ENCODE measurements at regions not wholly inside any gene's neighbourhood (a gene's known extent, or its start where the extent isn't known, plus 50 kb on each side); places are given as distances from the start of the nearest gene placed in this dataset.

DNA sequence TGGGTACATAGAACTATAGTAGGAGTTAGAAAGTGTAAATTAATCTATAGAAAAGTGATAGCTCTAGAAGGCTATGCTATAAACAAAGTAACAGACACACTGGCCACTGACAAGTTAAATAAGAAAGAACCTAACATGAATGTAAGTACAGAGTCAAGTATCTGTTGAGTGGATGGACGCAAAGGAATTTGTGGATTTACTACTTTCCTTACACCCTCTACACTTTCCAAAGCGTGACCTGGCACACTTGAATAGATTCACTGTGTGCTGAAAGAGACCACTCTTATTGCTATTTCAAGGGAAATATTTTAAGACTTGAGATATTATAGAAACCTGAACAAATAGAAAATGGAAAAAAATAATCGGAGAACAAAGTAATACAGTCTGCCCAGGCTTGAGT lies 142.8 kb upstream of the SAMSN1 start:
- Histone ChIP-seq H2AFZ (ENCODE audit: low read depth, low read length) (no peak overlapping the region), H3K4me1 (replicated peaks in 1 of 2; ENCODE audit: control insufficient read depth in 2 of 2, insufficient read depth in 2 of 2, low read length in 2 of 2) (peaks cover 2 to 12% of the 10 kb centered on the region in 2 experiments; a peak in 1 of 5 replicates), H4K20me1 (replicated peaks; ENCODE audit: control insufficient read depth, insufficient read depth, low read length) (no peaks in the 10 kb centered on the region), H3K79me2 (ENCODE audit: control insufficient read depth, insufficient read depth, low read length) (no peaks in the 10 kb centered on the region), H3K4me3 (no peak overlapping the region), H3K9me1 (ENCODE audit: control insufficient read depth, insufficient read depth, low read length) (no peaks in the 10 kb centered on the region), H3K27ac (ENCODE audit: extremely low read depth, low read depth, low read length) (no peak overlapping the region), H3K9me3 (replicated peaks; ENCODE audit: control insufficient read depth, insufficient read depth, low read depth, low read length) (no peaks in the 10 kb centered on the region), H3K36me3 (ENCODE audit: control insufficient read depth, insufficient read depth, low read length) (no peaks in the 10 kb centered on the region), H3K9ac (ENCODE audit: insufficient read depth in 1 of 2, low read depth in 2 of 2, low read length in 2 of 2) (no peak overlapping the region), H3K4me2 (ENCODE audit: insufficient read depth, low read length) (no peak overlapping the region), H3K27me3 (ENCODE audit: control insufficient read depth in 2 of 2, insufficient read depth in 2 of 2, low read length in 2 of 2) (no peaks in the 10 kb centered on the region)
- DNase-seq (ENCODE audit: extremely low read depth in 1 of 4, low spot score in 3 of 4) (no peak), ATAC-seq (no peak), FAIRE-seq (no peak)
- ChIA-PET POLR2A (no interaction called here), CTCF (ENCODE audit: low intra/inter-chr PET ratio) (no interaction called here)
- no TSS peak for BruUV-seq (replicated peaks)
- intact Hi-C loops (cut with micrococcal nuclease) (no loop called here), in situ Hi-C loops (cut with MboI) (no loop called here)
- 100% methylated on average over 3 of the region's 3 CpGs for WGBS (ENCODE audit: insufficient coverage, low coverage, missing lambda C conversion rate)
- TF ChIP-seq MYBL2 (IDR thresholded peaks at IDR 0.05; ENCODE audit: low read depth), result no peak
- no peak for TF ChIP-seq MYBL2 (CRISPR knock-in tag; IDR thresholded peaks at IDR 0.05; ENCODE audit: borderline replicate concordance)
- TF ChIP-seq ZNF445 (CRISPR knock-in tag; IDR thresholded peaks at IDR 0.05; ENCODE audit: low read depth), result no peak

DNA sequence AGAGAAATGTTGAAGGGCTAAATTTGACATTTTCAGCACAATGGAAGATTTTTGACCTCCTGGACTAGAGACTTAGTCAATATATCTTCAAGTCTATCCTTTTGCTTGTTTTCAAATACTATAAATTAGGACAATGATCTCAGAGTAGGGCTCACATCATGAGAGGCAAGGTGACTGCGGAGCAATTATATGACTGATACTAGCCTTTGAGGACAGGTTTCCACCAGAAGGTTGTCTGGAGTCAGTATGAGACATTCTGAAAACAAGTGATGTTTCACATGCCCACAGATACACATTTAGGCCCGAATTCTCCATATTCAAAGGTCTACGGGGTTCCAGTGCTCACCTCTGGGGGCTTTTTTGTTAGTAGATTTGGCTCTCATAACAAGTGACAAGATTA lies 142.3 kb upstream of the SAMSN1 start:
- H3K4me2 ChIP-seq (ENCODE audit: insufficient read depth, low read length), result no peak overlapping the region
- in situ Hi-C loops (cut with MboI) (no loop called here), intact Hi-C loops (cut with micrococcal nuclease) (no loop called here)
- no peaks in the 10 kb centered on the region for H3K36me3 ChIP-seq (ENCODE audit: control insufficient read depth, insufficient read depth, low read length)
- ChIA-PET CTCF (ENCODE audit: low intra/inter-chr PET ratio) (no interaction called here), POLR2A (interaction anchor here (1.3 kb wide), 1 partner anchor 11 kb away, joined by 5 read pairs; no protein-coding TSS in a partner anchor)
- DNase-seq (ENCODE audit: extremely low read depth in 1 of 4, low spot score in 3 of 4) (no peak), FAIRE-seq (no peak), ATAC-seq (no peak)
- no peaks in the 10 kb centered on the region for H3K9me3 ChIP-seq (replicated peaks; ENCODE audit: control insufficient read depth, insufficient read depth, low read depth, low read length)
- no peak overlapping the region for H3K9ac ChIP-seq (ENCODE audit: insufficient read depth in 1 of 2, low read depth in 2 of 2, low read length in 2 of 2)
- WGBS (ENCODE audit: insufficient coverage, low coverage, missing lambda C conversion rate), result 80% methylated on average over 3 of the region's 3 CpGs
- no peak overlapping the region for H3K27ac ChIP-seq (ENCODE audit: extremely low read depth, low read depth, low read length)
- TF ChIP-seq FOXJ2 (tag; IDR thresholded peaks at IDR 0.05) (no peak), RBM25 (IDR thresholded peaks at IDR 0.05; ENCODE audit: low read depth, low read length, severe bottlenecking) (no peak), NR3C1 (CRISPR knock-in tag; IDR thresholded peaks at IDR 0.05) (no peak), ZNF589 (CRISPR knock-in tag; IDR thresholded peaks at IDR 0.05; ENCODE audit: low read depth) (no peak)
- H3K4me3 ChIP-seq, result no peak overlapping the region
- no peaks in the 10 kb centered on the region for H3K9me1 ChIP-seq (ENCODE audit: control insufficient read depth, insufficient read depth, low read length)
- H3K4me1 ChIP-seq (replicated peaks in 1 of 2; ENCODE audit: control insufficient read depth in 2 of 2, insufficient read depth in 2 of 2, low read length in 2 of 2), result peaks cover 3 to 11% of the 10 kb centered on the region in 2 experiments; a peak in 1 of 5 replicates
- no TSS peak for BruUV-seq (replicated peaks)
- H3K27me3 ChIP-seq (ENCODE audit: control insufficient read depth in 2 of 2, insufficient read depth in 2 of 2, low read length in 2 of 2), result no peaks in the 10 kb centered on the region
- no peak overlapping the region for H2AFZ ChIP-seq (ENCODE audit: low read depth, low read length)
- H3K79me2 ChIP-seq (ENCODE audit: control insufficient read depth, insufficient read depth, low read length), result no peaks in the 10 kb centered on the region
- no peaks in the 10 kb centered on the region for H4K20me1 ChIP-seq (replicated peaks; ENCODE audit: control insufficient read depth, insufficient read depth, low read length)

Measured in K562 (cell line).